Omental fat pad (tissue), 3 donors: ENCODE measurements at regions not wholly inside any gene's neighbourhood (a gene's known extent, or its start where the extent isn't known, plus 50 kb on each side); places are given as distances from the start of the nearest gene placed in this dataset.

Experiments used
- ATAC-seq: fragments of 150-250 bp; one replicate; pipeline ENCODE4 v1.9.1; 2016; ENCODE audit warnings: mild to moderate bottlenecking, moderate library complexity; ENCODE audit not compliant: low FRiP score
- DNase-seq: peaks from one replicate; pipeline ENCODE4 v3.0.0-alpha.2; 2019; ENCODE audit warnings: low spot score
- TF ChIP-seq, protein P1 (sequence below), 3 donors: fragments of 450-650 bp; IDR thresholded peaks; one replicate each; pipeline ENCODE4 v1.5.1; 2016 to 2017; ENCODE audit warnings: antibody characterized with exemption in 3 of 3, mild to moderate bottlenecking in 3 of 3, moderate library complexity in 2 of 3

DNA sequence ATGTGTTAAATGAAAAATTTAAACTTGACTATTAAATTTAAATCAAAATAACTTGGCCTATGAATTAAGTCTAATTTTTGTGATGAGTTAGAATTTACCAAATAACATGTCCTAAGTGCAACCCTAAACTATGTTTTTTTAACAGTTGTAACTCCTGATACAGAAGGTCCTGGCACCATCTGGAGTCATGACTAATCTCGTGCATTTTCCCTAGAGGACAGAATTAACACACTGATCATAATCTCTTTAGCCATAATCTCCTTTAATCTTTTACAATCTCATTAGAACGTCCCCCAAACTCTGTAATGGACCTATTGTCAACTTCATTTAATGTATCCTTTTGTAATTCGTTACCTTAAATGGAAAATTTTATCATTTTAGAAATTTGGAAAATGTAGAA is 100.6 kb downstream of the SUCNR1 start:
- ATAC-seq (no peak), DNase-seq (no peak)
- TF ChIP-seq, protein P1, sequence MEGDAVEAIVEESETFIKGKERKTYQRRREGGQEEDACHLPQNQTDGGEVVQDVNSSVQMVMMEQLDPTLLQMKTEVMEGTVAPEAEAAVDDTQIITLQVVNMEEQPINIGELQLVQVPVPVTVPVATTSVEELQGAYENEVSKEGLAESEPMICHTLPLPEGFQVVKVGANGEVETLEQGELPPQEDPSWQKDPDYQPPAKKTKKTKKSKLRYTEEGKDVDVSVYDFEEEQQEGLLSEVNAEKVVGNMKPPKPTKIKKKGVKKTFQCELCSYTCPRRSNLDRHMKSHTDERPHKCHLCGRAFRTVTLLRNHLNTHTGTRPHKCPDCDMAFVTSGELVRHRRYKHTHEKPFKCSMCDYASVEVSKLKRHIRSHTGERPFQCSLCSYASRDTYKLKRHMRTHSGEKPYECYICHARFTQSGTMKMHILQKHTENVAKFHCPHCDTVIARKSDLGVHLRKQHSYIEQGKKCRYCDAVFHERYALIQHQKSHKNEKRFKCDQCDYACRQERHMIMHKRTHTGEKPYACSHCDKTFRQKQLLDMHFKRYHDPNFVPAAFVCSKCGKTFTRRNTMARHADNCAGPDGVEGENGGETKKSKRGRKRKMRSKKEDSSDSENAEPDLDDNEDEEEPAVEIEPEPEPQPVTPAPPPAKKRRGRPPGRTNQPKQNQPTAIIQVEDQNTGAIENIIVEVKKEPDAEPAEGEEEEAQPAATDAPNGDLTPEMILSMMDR (IDR thresholded peaks at IDR 0.05): no peak

DNA sequence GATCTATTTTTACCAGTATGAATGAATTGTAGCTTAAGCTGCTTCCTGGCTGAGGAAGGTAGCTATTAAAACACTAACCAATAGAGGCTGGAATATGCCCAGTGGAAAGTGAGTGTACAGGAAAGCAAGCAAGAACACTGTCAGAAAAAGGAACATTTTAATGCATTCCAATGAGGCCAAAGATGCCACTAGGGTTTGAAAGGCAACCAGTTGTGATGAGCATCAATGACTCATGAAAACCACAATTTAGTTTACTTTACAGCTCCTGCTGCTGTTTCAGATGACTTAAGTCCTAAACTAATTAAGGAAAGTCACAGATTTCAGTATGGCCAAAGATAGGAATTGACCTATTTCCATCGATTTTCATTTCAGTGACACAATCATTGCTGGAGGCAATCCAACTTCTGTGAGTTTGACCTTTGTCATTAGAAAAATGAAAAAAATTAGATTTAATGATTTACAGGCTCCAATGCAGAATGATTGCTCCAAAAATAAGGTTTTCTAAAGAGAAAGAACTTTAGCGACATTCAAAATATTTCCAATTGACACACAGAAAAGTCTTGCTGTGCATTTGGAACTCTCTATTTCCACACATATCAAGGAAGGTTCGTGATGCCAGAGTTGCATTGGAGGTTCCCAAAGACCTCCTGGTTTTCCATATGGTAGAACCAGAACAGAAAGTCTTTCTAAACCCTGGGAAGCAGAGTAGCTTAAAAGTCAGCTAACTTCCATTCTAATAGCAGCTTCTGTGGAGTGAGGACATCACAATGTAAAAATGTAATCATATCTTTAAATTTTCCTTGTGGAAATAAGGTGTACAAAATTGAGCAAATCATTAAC is 103.0 kb downstream of the SUCNR1 start:
- DNase-seq (no peak), ATAC-seq (no peak)
- TF ChIP-seq, protein P1 (IDR thresholded peaks at IDR 0.05): no peak

- DNase-seq: no peak
- TF ChIP-seq, protein P1 (IDR thresholded peaks at IDR 0.05): no peak
These were observed 106.5 kb downstream of the SUCNR1 start for GRCh38 chr3:151979906-151980305.

DNA sequence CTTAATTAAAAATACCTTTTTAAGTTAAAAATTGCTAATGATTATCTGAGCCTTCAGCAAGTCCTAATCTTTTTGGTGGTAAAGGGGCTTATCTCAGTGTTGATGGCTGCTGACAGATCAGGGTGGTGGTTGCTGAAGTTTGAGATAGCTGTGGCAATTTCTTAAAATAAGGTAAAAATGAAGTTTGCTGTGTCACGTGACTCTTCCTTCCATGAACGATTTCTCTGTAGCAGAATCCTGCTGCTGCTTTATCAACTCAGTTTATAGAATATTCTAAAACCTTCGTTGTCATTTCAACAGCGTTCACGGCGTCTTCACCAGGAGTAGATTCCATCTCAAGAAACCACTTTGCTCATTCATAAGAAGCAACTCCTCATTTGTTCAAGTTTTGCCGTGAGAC is 110.1 kb downstream of the SUCNR1 start:
- DNase-seq: no peak
- no peak for ATAC-seq
- TF ChIP-seq, protein P1 (IDR thresholded peaks at IDR 0.05): no peak

More at GRCh38 chr3:151979906-151980305, 106.5 kb downstream of the SUCNR1 start:
- ATAC-seq: no peak

DNA sequence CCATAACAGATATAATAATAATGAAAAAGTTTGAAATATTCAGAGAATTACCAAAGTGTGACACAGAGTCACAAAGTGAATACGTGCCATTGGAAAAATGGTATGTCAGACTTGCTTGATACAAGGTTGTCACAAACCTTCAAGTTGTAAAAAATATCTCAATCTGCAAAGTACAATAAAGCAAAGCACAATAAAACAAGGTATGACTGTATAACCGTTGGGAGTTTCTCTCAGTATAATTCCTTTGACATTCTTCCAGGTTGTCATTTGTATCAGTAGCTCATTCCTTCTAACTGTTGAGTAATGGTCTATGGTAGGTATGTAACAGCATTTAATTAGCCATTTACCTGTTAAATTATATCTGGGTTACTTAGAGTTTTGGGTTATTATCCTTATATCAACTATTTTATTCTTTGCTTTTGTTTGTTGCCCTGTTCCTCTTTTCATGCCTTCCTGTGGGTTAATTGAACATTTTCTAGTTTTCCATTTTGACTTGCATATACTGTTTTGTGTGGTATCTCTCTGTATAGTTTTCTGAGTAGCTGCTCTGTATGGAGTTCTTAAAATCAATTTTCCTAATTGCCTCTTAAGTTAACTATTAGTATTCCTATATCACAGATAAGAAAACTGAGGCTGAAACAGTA is 112.5 kb downstream of the SUCNR1 start:
- DNase-seq (no peak), ATAC-seq (no peak)
- TF ChIP-seq, protein P1 (IDR thresholded peaks at IDR 0.05): no peak

- TF ChIP-seq, protein P1 (IDR thresholded peaks at IDR 0.05): no peak
- ATAC-seq (no peak), DNase-seq (no peak)
These were observed 114.5 kb downstream of the SUCNR1 start for GRCh38 chr3:151987893-151988292.
